HG02885 (cell line): ENCODE measurements at regions not wholly inside any gene's neighbourhood (a gene's known extent, or its start where the extent isn't known, plus 50 kb on each side); places are given as distances from the start of the nearest gene placed in this dataset.
"Not testable (repeated sequence)": the region's sequence is repeated elsewhere in the genome, so short reads cannot be mapped to it uniquely, and the experiment has no call there.

ENCODE experiments used
- ATAC-seq: cut with Tn5 transposase; IDR thresholded peaks from one replicate; pipeline ENCODE4 v1.9.1; 2021; ENCODE audit warnings: mild to moderate bottlenecking; ENCODE audit not compliant: unreplicated experiment, poor library complexity

DNA sequence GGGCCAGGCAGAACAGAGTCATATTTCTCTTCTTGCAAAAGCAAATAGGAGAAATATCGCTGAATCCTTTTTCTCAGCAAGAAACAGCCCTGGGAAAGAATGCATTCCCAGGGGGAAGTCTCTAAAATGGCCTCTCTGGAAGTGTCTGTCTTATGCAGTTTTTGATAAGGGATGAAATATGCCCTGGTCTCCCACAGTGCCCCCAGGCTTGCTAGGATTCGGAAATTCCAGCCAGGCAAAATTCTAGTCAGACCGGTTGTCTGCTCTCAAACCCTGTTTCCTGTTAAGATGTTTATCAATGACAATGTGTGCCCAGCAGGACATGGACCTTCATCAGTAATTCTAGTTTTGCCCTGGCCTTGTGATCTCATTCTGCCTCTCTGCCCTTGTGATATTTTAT, 448.3 kb upstream of the HTR1E start:
- ATAC-seq = not testable (repeated sequence)

DNA sequence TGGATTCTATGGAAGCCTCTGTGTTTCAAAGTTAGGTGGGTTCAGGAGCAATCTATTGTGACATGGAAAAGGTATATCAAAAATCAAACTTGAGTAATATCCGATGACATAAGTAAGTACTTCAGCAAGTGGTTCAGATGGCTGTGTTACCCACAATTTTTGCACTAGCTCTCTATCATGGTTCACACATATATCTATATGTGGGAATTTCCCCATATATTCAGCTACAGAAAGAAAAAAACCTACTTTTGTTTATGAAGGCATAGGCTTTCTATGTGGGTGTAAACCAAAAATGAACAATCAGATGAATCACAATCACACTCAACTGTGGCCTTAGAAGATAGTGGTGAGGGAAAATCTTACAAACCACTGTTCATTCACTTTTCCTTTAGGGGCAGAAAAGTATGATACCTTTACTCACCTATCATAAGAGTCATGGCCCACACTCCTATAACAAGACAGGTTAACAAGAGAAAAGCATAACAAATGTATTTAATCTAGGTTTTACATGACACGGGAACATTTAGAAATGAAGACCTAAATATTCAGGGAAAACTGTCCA, 449.6 kb upstream of the HTR1E start:
- ATAC-seq = no peak

DNA sequence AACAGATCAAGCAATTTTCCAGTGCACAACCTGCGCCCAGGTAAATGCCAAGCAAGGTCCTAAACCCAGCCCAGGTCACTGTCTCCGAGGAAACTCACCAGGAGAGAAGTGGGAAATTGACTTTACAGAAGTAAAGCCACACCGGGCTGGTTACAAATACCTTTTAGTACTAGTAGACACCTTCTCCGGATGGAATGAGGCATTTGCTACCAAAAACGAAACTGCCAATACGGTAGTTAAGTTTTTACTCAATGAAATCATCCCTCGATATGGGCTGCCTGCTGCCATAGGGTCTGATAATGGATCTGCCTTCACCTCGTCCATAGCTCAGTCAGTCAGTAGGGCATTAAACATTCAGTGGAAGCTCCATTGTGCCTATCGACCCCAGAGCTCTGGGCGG, 459.0 kb upstream of the HTR1E start:
- ATAC-seq = not testable (repeated sequence)

DNA sequence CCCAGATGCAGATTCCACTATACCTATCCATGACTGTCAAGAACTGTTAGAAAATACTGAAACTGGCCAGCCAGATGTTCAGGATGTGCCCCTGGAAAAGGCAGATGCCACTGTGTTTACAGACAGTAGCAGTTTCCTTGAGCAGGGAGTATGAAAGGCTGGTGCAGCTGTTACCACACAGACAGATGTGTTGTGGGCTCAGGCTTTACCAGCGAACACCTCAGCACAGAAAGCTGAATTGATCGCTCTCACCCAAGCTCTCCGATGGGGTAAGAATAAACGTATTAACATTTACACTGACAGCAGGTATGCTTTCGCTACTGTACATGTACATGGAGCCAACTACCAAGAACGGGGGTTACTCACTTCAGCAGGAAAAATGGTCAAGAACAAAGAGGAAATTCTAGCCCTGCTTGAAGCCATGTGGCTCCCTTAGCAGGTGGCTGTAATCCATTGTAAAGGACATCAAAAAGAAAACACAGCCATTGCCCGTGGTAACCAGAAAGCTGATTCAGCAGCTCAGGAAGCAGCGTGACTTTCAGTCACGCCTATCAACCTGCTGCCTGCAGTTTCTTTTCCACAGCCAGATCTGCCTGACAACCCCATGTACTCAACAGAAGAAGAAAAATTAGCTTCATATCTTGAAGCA, 459.7 kb upstream of the HTR1E start:
- no peak for ATAC-seq

DNA sequence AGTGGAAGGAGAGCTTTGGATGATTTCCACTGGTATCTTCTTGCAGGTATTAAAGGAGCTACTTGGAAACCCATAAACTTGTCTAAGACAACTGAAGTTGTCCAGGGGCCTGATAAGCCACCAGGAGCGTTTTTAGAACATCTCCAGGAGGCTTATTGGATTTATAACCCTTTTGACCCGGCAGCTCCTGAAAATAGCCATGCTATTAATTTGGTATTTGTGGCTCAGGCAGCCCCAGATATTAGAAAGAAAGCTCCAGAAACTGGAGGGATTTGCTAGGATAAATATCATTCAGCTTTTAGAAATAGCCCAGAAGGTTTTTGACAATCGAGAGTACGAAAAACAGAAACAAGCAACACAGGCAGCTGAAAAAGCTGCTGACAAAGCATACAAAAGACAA, 461.0 kb upstream of the HTR1E start:
- no peak for ATAC-seq

DNA sequence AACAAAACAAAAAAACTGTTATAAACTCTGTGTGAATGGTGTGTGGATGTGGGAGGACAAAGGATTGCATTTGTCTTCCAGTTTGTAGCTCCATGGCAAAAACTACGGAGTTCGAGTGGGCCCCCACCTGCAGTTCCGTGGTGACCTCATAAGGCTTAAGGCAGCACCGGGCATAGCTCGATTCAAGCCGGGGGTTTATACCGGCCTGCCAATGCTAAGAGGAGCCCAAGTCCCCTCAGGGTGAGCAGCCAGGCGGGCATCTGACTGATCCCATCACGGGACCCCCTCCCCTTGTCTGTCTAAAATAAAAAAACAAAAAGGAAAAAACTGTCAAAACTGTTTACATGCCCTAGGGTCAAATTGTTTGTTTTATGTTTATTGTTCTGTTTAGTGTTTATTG, 463.2 kb upstream of the HTR1E start:
- no peak for ATAC-seq

DNA sequence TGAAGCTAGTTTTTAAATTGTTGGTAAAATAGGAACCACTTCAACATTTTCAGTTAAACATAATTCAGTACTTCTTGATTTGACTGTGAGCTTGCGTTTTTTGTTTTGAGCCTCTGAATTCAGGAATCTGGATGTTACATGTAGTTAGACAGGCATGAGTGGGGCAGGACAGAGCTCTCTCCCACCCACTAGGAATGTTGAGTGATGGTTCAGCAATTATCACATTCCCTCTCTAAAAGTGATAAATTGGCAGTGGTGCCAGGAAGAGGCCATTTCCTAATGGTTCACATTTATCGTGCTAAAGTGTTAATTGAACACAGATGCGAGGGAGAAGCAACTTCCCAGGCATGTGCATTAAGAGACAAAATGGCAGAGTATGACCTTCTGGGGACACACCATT, 465.5 kb upstream of the HTR1E start:
- no peak for ATAC-seq

DNA sequence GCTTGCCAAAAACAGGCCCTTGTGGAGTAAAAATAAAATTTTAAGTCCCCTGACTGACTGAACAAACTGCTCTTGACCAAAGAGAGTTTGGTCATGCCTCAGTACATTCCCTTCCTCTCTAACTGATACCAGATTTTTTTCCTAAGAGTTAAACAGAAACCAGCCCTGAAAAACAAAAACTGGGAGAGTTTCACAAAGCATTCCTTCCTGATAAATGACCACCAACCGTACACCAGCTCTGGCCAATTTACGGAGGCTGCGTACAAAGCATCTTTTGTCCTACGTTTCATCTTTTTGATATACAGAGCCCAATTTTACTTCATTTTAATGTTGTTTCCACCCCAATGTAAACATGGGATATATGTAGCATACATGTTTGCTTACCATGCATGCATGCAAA, 477.4 kb upstream of the HTR1E start:
- ATAC-seq = no peak

DNA sequence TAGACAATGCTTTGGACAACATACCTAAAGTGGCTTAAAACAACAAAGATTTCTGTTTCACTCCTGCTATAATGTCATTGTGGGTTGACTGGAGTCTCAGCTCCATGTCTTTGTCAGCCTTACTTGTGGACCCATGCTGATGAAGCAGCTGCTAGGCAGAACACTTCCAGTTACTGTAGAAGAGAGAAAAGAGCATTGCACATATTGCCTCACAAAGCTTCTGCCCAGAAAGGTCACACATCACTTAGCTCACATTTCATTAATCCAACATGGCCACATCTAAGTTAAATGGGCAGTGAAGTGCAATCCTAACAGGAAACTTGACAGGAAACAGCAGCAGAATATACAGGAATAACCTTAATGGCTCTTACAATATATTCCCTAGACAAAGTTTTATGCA, 480.5 kb upstream of the HTR1E start:
- ATAC-seq = no peak

DNA sequence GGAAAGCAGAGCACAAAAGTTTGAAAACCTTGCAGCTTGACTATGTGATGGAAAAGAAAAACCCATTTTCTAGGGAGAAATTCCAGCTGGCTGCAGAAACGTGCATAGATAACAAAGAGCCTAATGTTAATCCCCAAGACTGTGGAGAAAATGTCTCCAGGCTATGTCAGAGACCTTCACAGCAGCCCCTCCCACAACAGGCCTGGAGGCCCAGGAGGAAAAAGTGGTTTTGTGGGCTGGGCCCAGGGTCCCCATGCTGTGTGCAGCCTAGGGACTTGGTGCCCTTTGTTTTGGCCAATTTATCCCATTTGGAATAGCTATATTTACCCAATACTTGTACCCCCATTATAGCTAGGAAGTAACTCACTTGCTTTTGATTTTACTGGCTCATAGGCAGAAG, 484.1 kb upstream of the HTR1E start:
- ATAC-seq = no peak

DNA sequence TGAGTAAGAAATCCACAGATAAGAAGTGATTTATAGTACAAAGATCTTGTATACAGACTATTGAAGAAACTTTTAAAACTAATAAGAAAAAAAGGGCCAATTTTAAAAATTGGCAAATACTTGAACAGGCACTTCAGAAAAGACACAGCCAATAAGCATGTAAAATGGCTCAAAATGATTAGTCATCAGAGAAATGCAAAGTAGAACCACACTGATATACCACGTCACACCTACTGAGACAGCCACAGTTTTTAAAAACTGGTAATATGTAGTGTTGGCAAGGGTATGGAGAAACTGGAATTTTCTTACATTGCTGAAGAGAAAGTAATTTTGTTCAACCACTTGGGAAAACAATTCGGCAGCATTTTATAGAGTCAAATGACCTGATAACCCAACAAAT, 488.9 kb upstream of the HTR1E start:
- ATAC-seq = no peak

DNA sequence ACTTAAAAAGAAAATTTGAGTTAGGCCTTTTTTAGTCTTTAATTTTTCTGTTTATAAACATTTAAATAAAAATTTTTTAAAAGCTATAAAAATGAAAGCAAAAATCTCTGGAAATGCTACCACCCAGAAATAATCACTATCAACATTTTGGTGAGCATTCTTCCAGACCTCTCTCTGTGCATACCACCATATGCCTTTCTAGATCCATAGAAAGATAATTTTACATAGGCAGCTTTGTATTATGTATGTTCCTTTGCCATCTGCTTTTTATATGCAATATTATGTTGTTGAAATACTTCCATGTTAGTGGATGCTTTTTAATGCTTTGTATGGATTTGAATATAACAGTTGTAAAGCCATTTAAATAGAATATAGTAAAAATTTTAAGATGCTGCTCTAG, 496.7 kb upstream of the HTR1E start:
- no peak for ATAC-seq

DNA sequence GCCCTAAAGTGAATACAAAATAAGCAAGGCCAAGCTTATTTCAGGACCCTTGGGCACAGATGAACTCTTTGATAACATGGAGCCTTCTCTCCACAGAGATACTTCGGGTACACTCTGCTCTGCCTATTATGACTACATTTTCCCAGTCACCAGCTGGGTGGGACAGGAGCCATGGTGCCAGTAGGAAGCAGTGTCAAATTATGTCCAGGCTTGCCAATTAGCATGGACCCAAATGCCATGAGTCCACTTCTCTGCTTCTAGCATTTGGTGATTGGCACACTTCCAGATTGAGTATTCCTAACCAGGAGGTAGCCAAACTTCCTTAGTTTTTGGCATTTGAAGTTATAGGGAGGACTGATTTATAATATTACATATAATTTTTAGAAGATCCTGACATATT, 513.8 kb upstream of the HTR1E start:
- ATAC-seq = no peak

DNA sequence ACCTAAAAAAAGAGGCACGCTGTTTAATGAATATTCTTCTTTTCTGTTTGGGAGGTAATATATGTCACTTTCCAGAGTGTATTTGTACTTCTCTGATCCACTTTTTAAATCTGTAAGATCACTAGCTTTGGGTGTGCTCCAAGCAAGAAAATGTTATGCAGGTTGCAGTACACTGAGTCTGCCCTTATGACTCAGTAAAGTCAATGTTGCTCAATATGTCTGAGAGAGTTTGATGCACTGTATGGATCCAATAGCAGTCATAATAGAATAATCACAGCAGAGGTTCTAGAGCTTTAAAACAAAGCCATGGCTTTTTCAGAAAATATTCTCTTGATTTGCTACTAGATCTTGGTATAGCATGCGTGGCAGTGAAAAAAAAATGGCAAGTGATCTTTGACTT, 525.3 kb upstream of the HTR1E start:
- no peak for ATAC-seq

DNA sequence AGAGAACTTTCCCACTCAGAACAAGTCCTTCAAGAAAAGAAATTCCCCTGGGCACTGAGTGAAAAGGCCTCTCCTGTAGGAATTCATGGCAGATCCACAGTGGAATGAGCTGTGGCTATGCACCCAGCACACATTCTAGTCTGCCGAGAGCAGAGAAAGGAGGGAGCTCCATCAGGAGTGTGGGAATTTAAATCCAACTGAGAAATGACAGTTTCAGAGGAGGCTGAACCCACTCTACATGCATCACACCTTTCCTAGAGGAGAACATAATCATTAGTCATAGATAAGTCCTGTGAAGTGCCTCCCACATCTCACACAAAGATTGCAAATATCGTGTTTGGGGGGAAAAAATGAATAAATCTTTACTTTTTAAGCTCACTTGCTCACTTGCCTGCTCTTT, 530.2 kb upstream of the HTR1E start:
- ATAC-seq = no peak

DNA sequence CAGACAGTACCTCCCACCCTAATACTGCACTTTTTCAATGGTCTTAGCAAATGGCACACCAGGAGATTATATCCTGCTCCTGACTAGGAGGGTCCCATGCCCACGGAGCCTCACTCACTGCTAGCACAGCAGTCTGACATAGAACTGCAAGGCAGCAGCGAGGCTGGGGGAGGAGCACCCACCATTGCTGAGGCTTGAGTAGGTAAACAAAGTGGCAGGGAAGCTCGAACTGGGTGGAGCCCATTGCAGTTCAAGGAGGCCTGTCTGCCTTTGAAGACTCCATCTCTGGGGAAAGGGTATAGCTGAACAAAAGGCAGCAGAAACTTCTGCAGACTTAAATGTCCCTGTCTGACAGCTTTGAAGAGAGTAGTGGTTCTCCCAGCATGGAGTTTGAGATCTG, 544.5 kb upstream of the HTR1E start:
- ATAC-seq = not testable (repeated sequence)

DNA sequence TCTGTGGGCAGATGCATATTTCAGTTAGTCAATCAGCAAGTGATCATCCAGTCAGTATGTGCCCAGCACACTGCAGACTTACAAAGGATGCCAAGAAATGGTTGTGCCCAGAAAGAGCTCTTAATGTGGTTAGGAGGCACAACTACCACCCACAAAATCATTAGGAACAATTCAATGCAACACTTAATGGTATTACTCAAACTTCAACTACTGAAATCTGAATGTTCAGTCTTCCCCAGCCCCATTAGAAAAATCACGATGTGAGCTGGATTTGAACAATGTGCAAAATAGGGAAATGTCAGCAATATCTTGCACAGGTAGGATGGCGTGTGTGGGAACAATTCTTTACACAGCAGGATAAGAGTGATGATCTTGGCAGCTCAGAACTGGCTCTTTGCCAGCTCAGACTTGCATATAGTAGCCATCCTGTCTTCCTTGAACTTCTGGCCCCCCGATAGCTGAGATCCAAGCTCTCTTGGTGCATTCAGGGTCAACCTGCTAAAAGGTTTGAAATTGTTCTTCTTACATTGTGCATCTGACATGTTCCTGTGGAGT, 556.7 kb upstream of the HTR1E start:
- ATAC-seq = no peak

DNA sequence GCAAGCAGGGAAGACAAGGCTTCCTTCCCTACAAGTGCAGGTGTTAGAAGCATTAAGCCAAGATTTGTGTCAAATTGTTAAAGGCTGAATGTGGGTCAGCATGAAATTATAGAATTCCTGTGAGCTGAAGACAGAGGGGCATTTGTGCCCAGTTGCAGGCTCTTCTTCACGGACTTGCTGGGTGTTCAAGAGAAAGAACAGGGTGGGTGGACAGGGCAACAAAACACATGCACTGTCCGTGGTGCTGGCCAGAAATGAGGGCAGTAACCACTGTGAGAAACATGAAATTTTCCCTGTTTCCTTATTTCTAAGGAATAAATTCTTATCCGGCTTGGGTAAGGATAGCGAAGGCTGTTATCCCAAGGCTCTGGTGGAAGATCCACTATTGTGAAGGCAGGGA, 579.5 kb upstream of the HTR1E start:
- no peak for ATAC-seq

DNA sequence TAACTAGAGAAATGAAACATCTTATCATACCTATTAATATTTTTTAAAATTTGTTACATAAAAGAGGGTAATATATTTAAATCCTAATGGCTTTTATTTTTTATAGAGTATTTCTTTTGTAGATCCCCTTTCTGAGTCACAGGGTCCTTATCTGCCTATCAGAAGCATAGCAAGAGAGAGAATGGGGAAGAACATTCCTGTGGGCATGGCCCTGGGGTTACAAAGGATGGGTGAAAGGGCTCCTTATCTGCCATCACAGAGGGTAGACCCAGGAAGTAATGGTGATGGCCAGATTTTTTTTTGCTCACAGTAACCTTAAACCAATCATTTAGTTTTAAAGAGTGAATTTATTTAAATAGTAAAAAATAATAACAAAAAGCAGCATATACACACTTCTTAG, 582.1 kb upstream of the HTR1E start:
- no peak for ATAC-seq

DNA sequence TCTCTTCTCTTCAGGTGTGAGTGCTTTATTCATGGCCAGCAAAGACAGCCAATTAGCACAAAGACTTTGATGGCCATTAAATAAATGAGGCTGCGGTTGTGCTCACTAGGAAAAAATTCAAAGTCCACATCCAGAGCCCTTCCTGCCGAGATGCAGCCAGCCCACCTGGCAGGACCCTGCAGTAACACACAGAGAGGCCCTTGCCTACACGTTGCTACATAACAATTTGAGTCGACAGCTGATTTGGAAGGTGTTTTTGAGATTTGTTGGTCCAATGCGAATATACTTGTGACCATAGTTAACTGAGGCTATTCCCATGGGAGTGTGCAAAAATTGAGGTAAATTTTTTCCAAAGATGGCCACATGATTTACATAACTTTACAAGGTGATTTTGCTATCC, 605.4 kb upstream of the HTR1E start:
- no peak for ATAC-seq

DNA sequence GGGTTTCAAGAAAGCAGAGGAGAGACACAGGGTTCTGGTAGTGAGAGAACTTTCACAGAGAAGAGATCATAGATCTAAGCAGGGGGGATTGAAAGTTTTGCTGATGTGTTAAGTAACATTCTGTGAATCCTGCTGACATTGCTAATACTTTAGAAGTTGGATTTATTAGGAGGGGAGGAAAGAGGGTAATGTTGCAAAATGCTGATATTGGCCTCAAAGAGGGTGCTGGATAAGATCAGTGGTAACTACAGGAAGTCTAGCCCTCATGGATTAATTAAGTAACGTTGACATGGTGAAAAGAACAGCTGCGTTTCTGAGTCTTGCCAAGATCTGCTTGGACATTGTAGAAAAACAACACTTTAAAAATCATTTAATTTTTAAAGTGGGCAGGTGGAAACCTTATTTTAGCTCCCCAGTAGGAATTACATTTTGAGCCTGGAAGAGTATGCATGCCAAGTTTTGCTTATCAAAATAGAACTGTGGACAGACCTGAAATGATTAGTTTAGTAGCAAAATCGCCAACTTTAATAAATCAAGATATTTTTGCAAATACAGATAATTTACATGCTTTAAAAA, 606.0 kb upstream of the HTR1E start:
- no peak for ATAC-seq

DNA sequence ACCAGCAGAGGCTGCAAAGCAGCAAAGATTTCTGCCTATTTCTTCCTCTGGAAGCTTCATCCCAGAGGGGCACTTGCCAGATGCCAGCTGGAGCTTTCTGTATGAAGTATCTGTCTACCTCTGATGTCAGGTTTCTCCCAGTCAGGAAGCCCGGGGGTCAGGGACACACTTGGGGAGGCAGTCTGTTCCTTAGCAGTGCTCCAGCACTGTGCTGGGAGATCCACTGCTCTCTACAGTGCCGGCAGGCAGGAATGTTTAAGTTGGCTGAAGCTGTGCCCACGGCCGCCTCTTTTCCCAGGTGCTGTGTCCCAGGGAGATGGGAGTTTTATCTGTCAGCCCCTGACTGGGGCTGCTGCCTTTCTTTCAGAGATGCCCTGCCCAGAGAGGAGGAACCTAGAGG, 631.1 kb upstream of the HTR1E start:
- ATAC-seq = no peak
